Hematopoietic multipotent progenitor cell treated with erythropoietin and hydrocortisone succinate and interleukin-3 and kit ligand, for 15 days (in vitro differentiated cells): ENCODE measurements at regions not wholly inside any gene's neighbourhood (a gene's known extent, or its start where the extent isn't known, plus 50 kb on each side); places are given as distances from the start of the nearest gene placed in this dataset.

Experiments
- DNase-seq: peaks from one replicate; pipeline ENCODE4 v3.0.0-alpha.2; 2015; ENCODE audit warnings: low spot score

- DNase-seq = no peak
Observed at GRCh38 chr1:67616394-67616985, 68.5 kb upstream of the GADD45A start.

- no peak for DNase-seq
Observed at GRCh38 chr1:67618285-67619018, 66.5 kb upstream of the GADD45A start.

- DNase-seq = no peak
Observed at GRCh38 chr1:67619080-67619479, 65.9 kb upstream of the GADD45A start.

- DNase-seq = no peak
Observed at GRCh38 chr1:67623906-67624305, 61.1 kb upstream of the GADD45A start.

- no peak for DNase-seq
Observed at GRCh38 chr1:67624680-67625079, 60.3 kb upstream of the GADD45A start.

- DNase-seq = no peak
Observed at GRCh38 chr1:67626090-67626860, 58.7 kb upstream of the GADD45A start.

- no peak for DNase-seq
Observed at GRCh38 chr1:67626861-67627235, 58.2 kb upstream of the GADD45A start.

GRCh38 chr1:67627336-67627735, 57.7 kb upstream of the GADD45A start:
- no peak for DNase-seq

- no peak for DNase-seq
Observed at GRCh38 chr1:67627906-67628305, 57.1 kb upstream of the GADD45A start.

GRCh38 chr1:67629370-67630075, 55.5 kb upstream of the GADD45A start:
- no peak for DNase-seq

- no peak for DNase-seq
Observed at GRCh38 chr1:67630438-67631045, 54.5 kb upstream of the GADD45A start.

- no peak for DNase-seq
Observed at GRCh38 chr1:67632356-67632755, 52.6 kb upstream of the GADD45A start.

GRCh38 chr1:67632811-67633655, 52.0 kb upstream of the GADD45A start:
- DNase-seq = no peak

- no peak for DNase-seq
Observed at GRCh38 chr1:67634396-67634935, 50.5 kb upstream of the GADD45A start.

- no peak for DNase-seq
Observed at GRCh38 chr1:67635055-67635809, 49.8 kb upstream of the GADD45A start.
